ENCODE measurements at regions not wholly inside any gene's neighbourhood (a gene's known extent, or its start where the extent isn't known, plus 50 kb on each side); places are given as distances from the start of the nearest gene placed in this dataset.

DNA sequence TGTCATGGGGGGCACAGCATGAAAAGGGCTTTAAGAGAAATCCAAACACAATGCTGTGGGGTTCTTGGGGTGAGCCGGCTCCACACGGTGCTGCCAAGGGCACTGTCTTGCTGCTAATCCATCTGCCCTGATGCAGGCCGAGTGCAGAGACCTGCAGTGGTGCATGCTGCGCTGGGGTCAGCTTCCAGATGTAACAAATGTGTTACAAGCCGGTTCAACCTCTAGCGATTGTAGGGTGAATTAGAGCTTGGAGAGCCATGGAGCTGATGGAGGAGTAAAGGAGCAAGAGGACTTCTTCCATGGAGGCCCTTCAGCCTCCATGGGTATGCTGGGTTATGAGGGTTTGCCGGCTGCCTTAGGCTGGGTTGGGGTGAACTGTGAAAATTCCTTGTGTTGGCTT, 402.3 kb downstream of the TYW1 start:
- TF ChIP-seq POLR2A (IDR thresholded peaks at IDR 0.05; ENCODE audit: low read depth) (no peak), EP300 (IDR thresholded peaks at IDR 0.05) (no peak), CTCF (IDR thresholded peaks at IDR 0.05) (no peak)

All from esophagus muscularis mucosa (tissue), 4 donors.